MCF 10A (cell line): ENCODE measurements at regions not wholly inside any gene's neighbourhood (a gene's known extent, or its start where the extent isn't known, plus 50 kb on each side); places are given as distances from the start of the nearest gene placed in this dataset.
A peak's percentile ranks its signal among the peaks of the same experiment; 100 is the strongest.
"Not testable (repeated sequence)": the region's sequence is repeated elsewhere in the genome, so short reads cannot be mapped to it uniquely, and the experiment has no call there.

Experiments
- BruUV-seq: library from RNA; stranded (reverse); fragments of 400-500 nt; replicated peaks from 2 replicates; lab custom pipeline; 2021; lab: Mats Ljungman, UMichigan
- CTCF ChIA-PET: fragments of 300-600 bp; sonication (Branson Sonifier 250); formaldehyde crosslinking; extraction: SDS; loops from one replicate; lab custom pipeline; 2021; ENCODE audit warnings: antibody characterized with exemption, inconsistent platforms; lab: Yijun Ruan, JAX
- POLR2A ChIA-PET: fragments of 300-600, 350-650 bp; sonication (Branson Sonifier 250); formaldehyde crosslinking; extraction: SDS; loops from one replicate; lab custom pipeline; 2020; ENCODE audit warnings: antibody characterized with exemption, inconsistent platforms; lab: Yijun Ruan, JAX
- DNase-seq: peaks from one replicate; pipeline ENCODE4 v3.0.0-alpha.2; 2018; ENCODE audit not compliant: unreplicated experiment
- H3K27ac Mint-ChIP-seq: one replicate; pipeline ENCODE4 v1.8.0; 2022; ENCODE audit warnings: mild to moderate bottlenecking, low read depth, mixed read lengths; ENCODE audit not compliant: unreplicated experiment
- H3K27me3 Mint-ChIP-seq: one replicate; pipeline ENCODE4 v1.8.0; 2022; ENCODE audit warnings: mixed read lengths; ENCODE audit not compliant: insufficient read depth, unreplicated experiment
- H3K36me3 Mint-ChIP-seq: one replicate; pipeline ENCODE4 v1.8.0; 2022; ENCODE audit warnings: mild to moderate bottlenecking, moderate library complexity, mixed read lengths; ENCODE audit not compliant: insufficient read depth, unreplicated experiment
- H3K4me1 Mint-ChIP-seq: one replicate; pipeline ENCODE4 v1.8.0; 2022; ENCODE audit warnings: mixed read lengths; ENCODE audit not compliant: insufficient read depth, unreplicated experiment
- H3K4me3 Mint-ChIP-seq: one replicate; pipeline ENCODE4 v1.8.0; 2022; ENCODE audit warnings: mild to moderate bottlenecking, moderate library complexity, mixed read lengths; ENCODE audit not compliant: unreplicated experiment
- H3K9me3 Mint-ChIP-seq: one replicate; pipeline ENCODE4 v1.8.0; 2022; ENCODE audit warnings: mixed read lengths; ENCODE audit not compliant: unreplicated experiment
- CTCF ChIP-seq: fragments of 200-600 bp; IDR thresholded peaks from one replicate; pipeline ENCODE4 v1.8.0; 2022; ENCODE audit warnings: antibody characterized with exemption, mild to moderate bottlenecking; ENCODE audit not compliant: unreplicated experiment
- intact Hi-C: fragments of 100-400 bp; cut with micrococcal nuclease; formaldehyde crosslinking; loops from 2 replicates; pipeline ENCODE4 v1.14.1; 2022

GRCh38 chr6:9690388-9690787, 724.5 kb downstream of the TFAP2A start:
- Mint-ChIP-seq H3K9me3 (peaks cover under 1% of the 10 kb centered on the region), H3K36me3 (no peaks in the 10 kb centered on the region), H3K27me3 (no peaks in the 10 kb centered on the region), H3K4me3 (no peak overlapping the region), H3K27ac (no peak overlapping the region), H3K4me1 (no peaks in the 10 kb centered on the region)
- DNase-seq, result no peak
- POLR2A ChIA-PET, result no interaction called here
- intact Hi-C loops, result no loop called here
- CTCF ChIA-PET, result no interaction called here
- no TSS peak for BruUV-seq
- TF ChIP-seq CTCF, result no peak

- H3K4me3 Mint-ChIP-seq, BruUV-seq, H3K27me3 Mint-ChIP-seq, H3K4me1 Mint-ChIP-seq, H3K9me3 Mint-ChIP-seq, DNase-seq, POLR2A ChIA-PET, H3K27ac Mint-ChIP-seq, intact Hi-C loops, H3K36me3 Mint-ChIP-seq: not testable (repeated sequence)
- CTCF ChIA-PET, result interaction anchor here (0.6 kb wide), 1 partner anchor 54 kb away, joined by 3 read pairs; no protein-coding TSS in a partner anchor
These were observed 734.1 kb downstream of the TFAP2A start for GRCh38 chr6:9680727-9681126.

GRCh38 chr6:9675122-9675521, 739.8 kb downstream of the TFAP2A start:
- H3K36me3 Mint-ChIP-seq, result no peaks in the 10 kb centered on the region
- POLR2A ChIA-PET, result no interaction called here

GRCh38 chr6:9659848-9660247, 755.0 kb downstream of the TFAP2A start:
- no peak overlapping the region for H3K27ac Mint-ChIP-seq
- no TSS peak for BruUV-seq
- CTCF ChIA-PET, result no interaction called here
- peaks cover 8% of the 10 kb centered on the region for H3K4me1 Mint-ChIP-seq
- no peak for TF ChIP-seq CTCF
- DNase-seq, result no peak
- H3K9me3 Mint-ChIP-seq, result peaks cover 7% of the 10 kb centered on the region
- H3K36me3 Mint-ChIP-seq, result no peaks in the 10 kb centered on the region
- H3K27me3 Mint-ChIP-seq, result no peaks in the 10 kb centered on the region
- H3K4me3 Mint-ChIP-seq, result no peak overlapping the region
- intact Hi-C loops, result no loop called here
- POLR2A ChIA-PET, result no interaction called here

More at GRCh38 chr6:9675122-9675521, 739.8 kb downstream of the TFAP2A start:
- TF ChIP-seq CTCF, result no peak
- Mint-ChIP-seq H3K27ac (no peak overlapping the region), H3K4me1 (no peaks in the 10 kb centered on the region), H3K9me3 (peaks cover 3% of the 10 kb centered on the region), H3K4me3 (no peak overlapping the region), H3K27me3 (no peaks in the 10 kb centered on the region)
- BruUV-seq, result no TSS peak
- DNase-seq, result no peak
- intact Hi-C loops, result no loop called here
- CTCF ChIA-PET, result interaction anchor here (0.6 kb wide), 1 partner anchor 38 kb away, joined by 3 read pairs; no protein-coding TSS in a partner anchor

GRCh38 chr6:9657994-9658393, 756.9 kb downstream of the TFAP2A start:
- peaks cover 8% of the 10 kb centered on the region for H3K4me1 Mint-ChIP-seq
- CTCF ChIA-PET, result no interaction called here
- TF ChIP-seq CTCF, result no peak
- H3K27me3 Mint-ChIP-seq, result no peaks in the 10 kb centered on the region
- H3K36me3 Mint-ChIP-seq, result no peaks in the 10 kb centered on the region
- H3K27ac Mint-ChIP-seq, result peak overlapping the region; percentile 17
- DNase-seq, result peak; percentile 50
- POLR2A ChIA-PET, result interaction anchor here (0.6 to 2.0 kb wide), 3 partner anchors 11 to 749 kb away, joined by 3 to 13 read pairs (median 3); no protein-coding TSS in a partner anchor
- no peak overlapping the region for H3K4me3 Mint-ChIP-seq
- BruUV-seq, result no TSS peak
- peaks cover 7% of the 10 kb centered on the region for H3K9me3 Mint-ChIP-seq
- intact Hi-C loops, result no loop called here
